HL-60 (cell line): ENCODE measurements at regions not wholly inside any gene's neighbourhood (a gene's known extent, or its start where the extent isn't known, plus 50 kb on each side); places are given as distances from the start of the nearest gene placed in this dataset.

ENCODE experiments used
- DNase-seq, 2 experiments: peaks; one replicate each; pipeline ENCODE4 v3.0.0-alpha.2; 2010 to 2020; ENCODE audit warnings: low read depth in 1 of 2, low spot score in 1 of 2
- H3K27ac ChIP-seq: fragments of 250-450 bp; sonication (Bioruptor Pico); replicated peaks from 2 replicates; pipeline ENCODE4 v1.5.1; 2020; ENCODE audit warnings: mild to moderate bottlenecking, moderate library complexity
- H3K27me3 ChIP-seq: fragments of 250-450 bp; sonication (Bioruptor Pico); 2 replicates; pipeline ENCODE4 v1.5.1; 2021; ENCODE audit warnings: mild to moderate bottlenecking, moderate library complexity; ENCODE audit not compliant: insufficient read depth, poor library complexity, severe bottlenecking
- H3K4me3 ChIP-seq: replicated peaks from 2 replicates; pipeline ENCODE4 v1.5.1; 2011; ENCODE audit warnings: mild to moderate bottlenecking, control low read depth, low read length; ENCODE audit not compliant: insufficient read depth
- GABPA ChIP-seq: IDR thresholded peaks from 2 replicates; pipeline ENCODE4 v1.6.1; 2012; ENCODE audit warnings: low read depth
- POLR2AphosphoS5 ChIP-seq: IDR thresholded peaks from 2 replicates; pipeline ENCODE4 v1.6.1; 2012; ENCODE audit warnings: low read depth
- REST ChIP-seq: IDR thresholded peaks from 2 replicates; pipeline ENCODE4 v1.6.1; 2012; ENCODE audit warnings: low read depth; ENCODE audit not compliant: insufficient replicate concordance
- SPI1 ChIP-seq: IDR thresholded peaks from 2 replicates; pipeline ENCODE4 v1.6.1; 2012; ENCODE audit warnings: low read depth, mild to moderate bottlenecking, borderline replicate concordance
- TF ChIP-seq, protein P1 (sequence below): IDR thresholded peaks from one replicate; pipeline ENCODE4 v1.5.1; 2011; ENCODE audit warnings: low read length, control low read depth, inconsistent platforms; ENCODE audit not compliant: insufficient read depth

DNA sequence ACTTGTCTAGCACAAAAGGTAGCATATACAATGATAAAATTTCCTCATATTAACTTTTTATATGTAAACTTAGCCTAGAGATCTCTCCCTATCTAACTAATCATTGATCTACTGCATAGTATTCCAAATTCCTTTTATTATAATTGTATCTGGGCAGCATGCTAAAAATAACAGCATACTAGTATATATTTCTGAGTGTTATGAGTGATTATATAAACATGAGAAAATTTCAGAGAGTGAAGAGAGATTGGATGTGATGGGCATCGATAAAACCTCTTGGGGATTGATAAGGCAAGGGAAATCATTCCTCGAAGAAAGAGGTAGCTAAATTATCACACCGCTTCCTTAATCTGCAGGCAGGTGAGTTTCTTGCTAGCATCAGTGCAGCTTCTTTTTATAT lies 158.2 kb downstream of the HMHB1 start:
- H3K27me3 ChIP-seq: no peaks in the 10 kb centered on the region
- H3K27ac ChIP-seq: no peak overlapping the region
- TF ChIP-seq REST: no peak
- no peak for TF ChIP-seq GABPA
- no peak for TF ChIP-seq SPI1
- TF ChIP-seq, protein P1, sequence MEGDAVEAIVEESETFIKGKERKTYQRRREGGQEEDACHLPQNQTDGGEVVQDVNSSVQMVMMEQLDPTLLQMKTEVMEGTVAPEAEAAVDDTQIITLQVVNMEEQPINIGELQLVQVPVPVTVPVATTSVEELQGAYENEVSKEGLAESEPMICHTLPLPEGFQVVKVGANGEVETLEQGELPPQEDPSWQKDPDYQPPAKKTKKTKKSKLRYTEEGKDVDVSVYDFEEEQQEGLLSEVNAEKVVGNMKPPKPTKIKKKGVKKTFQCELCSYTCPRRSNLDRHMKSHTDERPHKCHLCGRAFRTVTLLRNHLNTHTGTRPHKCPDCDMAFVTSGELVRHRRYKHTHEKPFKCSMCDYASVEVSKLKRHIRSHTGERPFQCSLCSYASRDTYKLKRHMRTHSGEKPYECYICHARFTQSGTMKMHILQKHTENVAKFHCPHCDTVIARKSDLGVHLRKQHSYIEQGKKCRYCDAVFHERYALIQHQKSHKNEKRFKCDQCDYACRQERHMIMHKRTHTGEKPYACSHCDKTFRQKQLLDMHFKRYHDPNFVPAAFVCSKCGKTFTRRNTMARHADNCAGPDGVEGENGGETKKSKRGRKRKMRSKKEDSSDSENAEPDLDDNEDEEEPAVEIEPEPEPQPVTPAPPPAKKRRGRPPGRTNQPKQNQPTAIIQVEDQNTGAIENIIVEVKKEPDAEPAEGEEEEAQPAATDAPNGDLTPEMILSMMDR: no peak
- no peak for TF ChIP-seq POLR2AphosphoS5
- DNase-seq: no peak
- no peak overlapping the region for H3K4me3 ChIP-seq

DNA sequence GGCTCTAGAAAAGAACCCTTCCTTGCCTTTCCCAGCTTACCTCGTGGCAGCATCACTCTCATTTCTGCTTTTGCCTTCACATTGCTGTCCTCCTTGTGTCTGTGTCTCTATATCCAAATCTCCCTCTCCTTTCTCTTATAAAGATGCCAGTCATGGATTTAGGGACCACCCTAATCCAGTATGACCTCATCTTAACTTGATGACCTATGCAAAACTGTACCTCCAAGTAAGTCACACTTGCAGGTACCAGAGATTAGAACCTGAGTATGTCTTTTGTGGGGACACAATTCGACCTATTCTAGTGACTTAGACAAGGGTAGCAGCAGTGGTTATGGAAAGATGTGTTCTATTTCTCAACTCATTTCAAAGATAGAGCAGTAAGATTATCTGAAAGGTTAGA lies 160.1 kb downstream of the HMHB1 start:
- H3K27ac ChIP-seq: no peak overlapping the region
- no peaks in the 10 kb centered on the region for H3K27me3 ChIP-seq
- H3K4me3 ChIP-seq: no peak overlapping the region
- no peak for DNase-seq
- no peak for TF ChIP-seq SPI1
- TF ChIP-seq REST: no peak
- no peak for TF ChIP-seq POLR2AphosphoS5

DNA sequence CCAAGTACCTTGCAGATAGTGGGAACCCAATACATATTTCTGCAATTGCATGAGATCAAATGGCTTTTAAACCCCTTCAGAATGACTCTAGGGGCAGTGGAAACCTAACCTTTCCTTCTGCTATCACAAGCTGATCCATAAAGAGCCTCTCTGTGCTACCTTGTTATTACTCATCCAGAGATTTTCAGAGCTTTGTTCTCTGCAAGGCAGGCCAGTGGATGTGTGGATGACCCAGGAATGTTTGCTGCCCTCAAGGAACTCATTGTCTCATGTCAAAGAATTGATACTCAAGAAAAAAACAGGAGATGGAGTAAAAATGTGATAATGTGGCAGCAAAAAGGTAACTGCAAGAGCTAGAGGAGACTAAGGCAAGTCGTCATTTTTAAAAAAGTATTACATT lies 164.1 kb downstream of the HMHB1 start:
- no peaks in the 10 kb centered on the region for H3K27me3 ChIP-seq
- DNase-seq: no peak
- H3K4me3 ChIP-seq: no peak overlapping the region
- TF ChIP-seq, protein P1: no peak
- no peak for TF ChIP-seq SPI1
- no peak for TF ChIP-seq POLR2AphosphoS5
- no peak for TF ChIP-seq REST
- TF ChIP-seq GABPA: no peak
- H3K27ac ChIP-seq: no peak overlapping the region

- H3K4me3 ChIP-seq: no peak overlapping the region
- no peak for TF ChIP-seq POLR2AphosphoS5
- TF ChIP-seq SPI1: no peak
- no peak for TF ChIP-seq GABPA
- TF ChIP-seq REST: no peak
- no peaks in the 10 kb centered on the region for H3K27me3 ChIP-seq
- DNase-seq: no peak
- H3K27ac ChIP-seq: no peak overlapping the region
Measured at GRCh38 chr5:143977891-143978461, 166.0 kb downstream of the HMHB1 start.
